Activated B cell treated with CpG ODN at 0.5 μM for 24 hours (primary cell): ENCODE measurements at regions not wholly inside any gene's neighbourhood (a gene's known extent, or its start where the extent isn't known, plus 50 kb on each side); places are given as distances from the start of the nearest gene placed in this dataset.

ENCODE experiments used
- ATAC-seq: fragments of 200-7000 bp; cut with Tn5 transposase; one replicate; pipeline ENCODE4 v1.10.0; 2021; ENCODE audit warnings: low read depth, mild to moderate bottlenecking, moderate library complexity
- CTCF ChIA-PET: fragments of 350-600 bp; sonication (Branson Sonifier 250); formaldehyde crosslinking; loops from one replicate; lab custom pipeline; 2021; ENCODE audit warnings: antibody characterized with exemption; lab: Charles Lee
- POLR2A ChIA-PET: fragments of 350-600 bp; sonication (Branson Sonifier 250); formaldehyde crosslinking; loops from one replicate; lab custom pipeline; 2021; ENCODE audit warnings: antibody characterized with exemption; lab: Charles Lee
- DNase-seq: peaks from one replicate; pipeline ENCODE4 v3.0.0; 2022
- H3K27ac Mint-ChIP-seq: one replicate; pipeline ENCODE4 v1.8.0; 2020; ENCODE audit warnings: mixed read lengths
- H3K27me3 Mint-ChIP-seq: one replicate; pipeline ENCODE4 v1.8.0; 2021; ENCODE audit warnings: mixed read lengths
- H3K36me3 Mint-ChIP-seq: one replicate; pipeline ENCODE4 v1.8.0; 2021; ENCODE audit warnings: low read depth, mixed read lengths
- H3K4me1 Mint-ChIP-seq: one replicate; pipeline ENCODE4 v1.8.0; 2021; ENCODE audit warnings: mixed read lengths
- H3K4me3 Mint-ChIP-seq: one replicate; pipeline ENCODE4 v1.8.0; 2020; ENCODE audit warnings: mild to moderate bottlenecking, mixed read lengths
- H3K9me3 Mint-ChIP-seq: one replicate; pipeline ENCODE4 v1.8.0; 2020; ENCODE audit warnings: mixed read lengths
- CTCF ChIP-seq: fragments of 200-600 bp; IDR thresholded peaks from one replicate; pipeline ENCODE4 v1.8.0; 2022; ENCODE audit warnings: antibody characterized with exemption, mild to moderate bottlenecking
- intact Hi-C: fragments of 100-400 bp; cut with micrococcal nuclease; formaldehyde crosslinking; loops from one replicate; pipeline ENCODE4 v1.15.1; 2024

- Mint-ChIP-seq H3K9me3 (peaks cover 6% of the 10 kb centered on the region), H3K4me3 (no peak overlapping the region), H3K36me3 (no peaks in the 10 kb centered on the region), H3K27me3 (no peaks in the 10 kb centered on the region), H3K4me1 (peaks cover 15% of the 10 kb centered on the region), H3K27ac (no peak overlapping the region)
- TF ChIP-seq CTCF, result no peak
- DNase-seq (no peak), ATAC-seq (no peak)
- CTCF ChIA-PET, result no interaction called here
- intact Hi-C loops, result no loop called here
- POLR2A ChIA-PET, result no interaction called here
Observed at GRCh38 chr5:143513720-143514119, 110.2 kb upstream of the NR3C1 start.

GRCh38 chr5:143511736-143512135 is 108.2 kb upstream of the NR3C1 start:
- Mint-ChIP-seq H3K27ac (no peak overlapping the region), H3K4me3 (no peak overlapping the region), H3K27me3 (no peaks in the 10 kb centered on the region), H3K9me3 (no peaks in the 10 kb centered on the region), H3K36me3 (no peaks in the 10 kb centered on the region), H3K4me1 (peaks cover 13% of the 10 kb centered on the region)
- POLR2A ChIA-PET, result no interaction called here
- CTCF ChIA-PET, result no interaction called here
- DNase-seq (no peak), ATAC-seq (no peak)
- TF ChIP-seq CTCF, result no peak
- intact Hi-C loops, result no loop called here

GRCh38 chr5:143509758-143510221 is 106.3 kb upstream of the NR3C1 start:
- Mint-ChIP-seq H3K36me3 (no peaks in the 10 kb centered on the region), H3K9me3 (no peaks in the 10 kb centered on the region), H3K27ac (no peak overlapping the region), H3K27me3 (no peaks in the 10 kb centered on the region), H3K4me1 (no peaks in the 10 kb centered on the region), H3K4me3 (no peak overlapping the region)
- ChIA-PET POLR2A (no interaction called here), CTCF (no interaction called here)
- ATAC-seq (no peak), DNase-seq (no peak)
- intact Hi-C loops, result no loop called here
- no peak for TF ChIP-seq CTCF

GRCh38 chr5:143506836-143507552 is 103.5 kb upstream of the NR3C1 start:
- Mint-ChIP-seq H3K36me3 (no peaks in the 10 kb centered on the region), H3K4me3 (no peak overlapping the region), H3K9me3 (no peaks in the 10 kb centered on the region), H3K27me3 (no peaks in the 10 kb centered on the region), H3K4me1 (no peaks in the 10 kb centered on the region), H3K27ac (no peak overlapping the region)
- no peak for ATAC-seq
- ChIA-PET CTCF (no interaction called here), POLR2A (no interaction called here)
- intact Hi-C loops, result no loop called here
- TF ChIP-seq CTCF, result no peak
- DNase-seq, result no peak

- Mint-ChIP-seq H3K9me3 (no peaks in the 10 kb centered on the region), H3K36me3 (no peaks in the 10 kb centered on the region), H3K4me1 (no peaks in the 10 kb centered on the region), H3K4me3 (no peak overlapping the region), H3K27me3 (no peaks in the 10 kb centered on the region), H3K27ac (no peak overlapping the region)
- no peak for TF ChIP-seq CTCF
- no peak for ATAC-seq
- POLR2A ChIA-PET, result no interaction called here
- no peak for DNase-seq
- intact Hi-C loops, result no loop called here
- CTCF ChIA-PET, result no interaction called here
Observed at GRCh38 chr5:143505934-143506333, 102.4 kb upstream of the NR3C1 start.
